HG03520 (cell line): ENCODE measurements at regions not wholly inside any gene's neighbourhood (a gene's known extent, or its start where the extent isn't known, plus 50 kb on each side); places are given as distances from the start of the nearest gene placed in this dataset.
"Not testable (repeated sequence)": the region's sequence is repeated elsewhere in the genome, so short reads cannot be mapped to it uniquely, and the experiment has no call there.

Source experiments
- ATAC-seq: cut with Tn5 transposase; IDR thresholded peaks from one replicate; pipeline ENCODE4 v1.9.1; 2021; ENCODE audit warnings: mild to moderate bottlenecking, moderate library complexity; ENCODE audit not compliant: unreplicated experiment

- ATAC-seq, result no peak
Measured at GRCh38 chr1:95742591-95743089, 508.6 kb downstream of the RWDD3 start.

- ATAC-seq, result no peak
Measured at GRCh38 chr1:95744731-95745130, 510.7 kb downstream of the RWDD3 start.

- no peak for ATAC-seq
Measured at GRCh38 chr1:95752515-95753381, 518.7 kb downstream of the RWDD3 start.

- ATAC-seq, result no peak
Measured at GRCh38 chr1:95753382-95754016, 519.5 kb downstream of the RWDD3 start.

GRCh38 chr1:95754412-95754811, 520.4 kb downstream of the RWDD3 start:
- no peak for ATAC-seq

DNA sequence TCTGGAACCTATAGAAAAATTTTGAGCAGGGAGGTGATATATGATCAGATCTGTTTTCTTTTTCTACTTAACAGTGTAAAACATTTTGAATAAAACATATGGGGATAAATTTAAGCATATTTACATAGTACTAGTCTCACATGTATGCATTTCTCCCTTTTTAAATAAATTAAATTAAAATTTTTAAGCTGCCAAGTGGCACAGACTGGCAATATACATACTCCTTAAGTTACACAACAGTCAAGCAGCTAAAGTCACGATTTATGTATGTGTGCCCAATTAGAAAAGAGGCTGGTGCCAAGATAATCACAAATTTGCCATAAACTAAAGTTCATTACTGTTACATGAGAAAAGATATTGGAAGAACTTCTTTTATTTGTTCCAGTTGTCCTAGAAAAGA, 532.0 kb downstream of the RWDD3 start:
- no peak for ATAC-seq

GRCh38 chr1:95770581-95770980, 536.6 kb downstream of the RWDD3 start:
- ATAC-seq, result no peak

DNA sequence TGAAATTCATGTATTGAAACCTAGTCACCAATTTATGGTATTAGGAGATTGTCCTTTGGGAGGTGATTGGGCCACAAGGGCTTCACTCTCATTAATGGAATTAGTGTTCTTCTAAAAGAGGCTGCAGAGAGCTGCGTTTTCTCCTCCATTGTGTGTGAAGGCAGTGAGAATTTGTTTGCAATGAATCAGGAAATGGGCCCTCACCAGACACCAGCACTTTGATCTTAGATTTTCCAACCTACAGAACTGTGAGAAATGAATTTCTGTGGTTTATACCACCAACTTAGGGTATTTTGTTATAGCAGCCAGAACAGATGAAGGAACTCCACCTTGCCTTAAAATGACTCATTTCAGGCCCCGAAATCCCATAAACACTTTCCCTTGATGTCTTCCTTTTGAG, 544.2 kb downstream of the RWDD3 start:
- no peak for ATAC-seq

- no peak for ATAC-seq
Measured at GRCh38 chr1:95780836-95781235, 546.8 kb downstream of the RWDD3 start.

DNA sequence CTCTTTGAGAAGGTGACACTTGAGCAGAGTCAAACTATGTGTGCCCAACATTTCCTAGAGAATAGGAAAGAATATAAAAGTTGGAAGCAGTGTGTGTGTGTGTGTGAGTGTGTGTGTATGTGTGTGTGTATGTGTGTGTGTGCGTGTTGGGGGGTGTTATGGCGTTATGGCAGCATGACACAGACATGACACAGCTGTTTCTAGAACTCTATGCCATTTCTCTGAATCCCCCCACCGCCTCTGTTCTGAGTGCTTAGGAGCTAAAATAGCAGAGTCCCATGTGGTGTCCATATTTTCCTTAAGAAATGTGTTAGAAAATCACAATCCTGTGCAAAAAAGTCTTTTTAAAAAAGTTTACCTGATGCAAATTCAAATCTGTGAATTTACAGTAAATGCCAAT, 556.1 kb downstream of the RWDD3 start:
- ATAC-seq, result no peak

- no peak for ATAC-seq
Measured at GRCh38 chr1:95793893-95794292, 559.9 kb downstream of the RWDD3 start.

- ATAC-seq, result not testable (repeated sequence)
Measured at GRCh38 chr1:95797761-95798160, 563.8 kb downstream of the RWDD3 start.

- ATAC-seq, result no peak
Measured at GRCh38 chr1:95806171-95806570, 572.2 kb downstream of the RWDD3 start.

DNA sequence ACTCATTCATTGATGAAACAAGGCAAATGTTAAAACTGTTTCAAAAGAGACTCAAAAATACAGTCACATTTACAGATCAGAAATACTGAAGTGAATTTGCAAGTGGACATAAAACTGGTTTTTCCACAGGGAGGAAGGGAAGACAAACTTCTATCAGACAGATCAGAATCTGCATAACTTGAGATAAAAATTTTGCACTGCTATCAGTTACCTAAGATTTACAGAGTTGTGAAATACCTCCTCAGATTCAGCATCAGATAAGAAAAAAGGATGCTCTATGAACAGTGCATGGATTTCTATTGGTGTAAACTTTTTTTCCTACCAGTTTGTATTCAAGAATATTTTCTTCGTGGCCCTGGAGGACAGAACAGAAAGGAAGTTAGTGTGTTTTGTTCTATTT, 575.4 kb downstream of the RWDD3 start:
- ATAC-seq, result no peak

GRCh38 chr1:95815511-95815910, 581.5 kb downstream of the RWDD3 start:
- ATAC-seq, result no peak

- no peak for ATAC-seq
Measured at GRCh38 chr1:95829556-95829955, 595.5 kb downstream of the RWDD3 start.

DNA sequence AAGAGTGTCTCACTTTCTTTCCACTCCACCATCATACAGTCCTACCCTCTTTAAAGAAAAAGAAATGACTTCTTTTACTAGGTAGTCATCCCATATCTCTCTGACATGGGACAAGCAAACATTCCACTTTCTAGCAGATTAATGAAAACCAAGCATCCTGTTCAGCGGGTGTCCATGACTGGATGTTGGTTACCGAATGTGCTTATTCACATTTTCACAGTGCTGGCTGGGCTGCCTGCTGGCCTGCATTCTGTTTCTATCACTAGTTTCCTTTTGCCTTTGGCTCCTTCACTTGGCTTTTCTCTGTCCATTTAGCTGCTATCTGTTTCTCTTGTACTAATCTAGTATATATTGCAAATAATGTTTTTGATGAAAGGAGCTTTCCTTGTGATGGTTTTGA, 598.4 kb downstream of the RWDD3 start:
- no peak for ATAC-seq

GRCh38 chr1:95849439-95849838, 615.4 kb downstream of the RWDD3 start:
- no peak for ATAC-seq

DNA sequence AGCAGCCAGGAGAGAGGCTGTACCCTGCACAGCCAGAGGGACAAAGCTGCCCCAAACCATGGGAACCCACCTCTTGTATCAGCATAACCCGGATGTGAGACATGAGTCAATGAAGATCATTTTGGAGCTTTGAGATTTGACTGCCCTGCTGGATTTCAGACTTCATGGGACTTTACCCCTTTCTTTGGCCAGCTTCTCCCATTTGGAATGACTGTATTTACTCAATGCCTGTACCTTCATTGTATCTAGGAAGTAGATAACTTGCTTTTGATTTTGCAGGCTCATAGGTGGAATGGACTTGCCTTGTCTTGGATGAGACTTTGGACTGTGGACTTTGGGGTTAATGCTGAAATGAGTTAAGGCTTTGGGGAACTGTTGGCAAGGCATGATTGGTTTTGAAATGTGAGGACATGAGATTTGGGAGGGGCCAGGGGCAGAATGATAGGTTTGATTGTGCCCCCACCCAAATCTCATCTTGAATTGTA, 616.2 kb downstream of the RWDD3 start:
- ATAC-seq, result no peak

- ATAC-seq, result no peak
Measured at GRCh38 chr1:95850763-95851162, 616.8 kb downstream of the RWDD3 start.

- ATAC-seq, result no peak
Measured at GRCh38 chr1:95852483-95853070, 618.6 kb downstream of the RWDD3 start.

- ATAC-seq, result no peak
Measured at GRCh38 chr1:95854457-95854856, 620.4 kb downstream of the RWDD3 start.
